Body of pancreas (tissue), 4 donors: ENCODE measurements at regions not wholly inside any gene's neighbourhood (a gene's known extent, or its start where the extent isn't known, plus 50 kb on each side); places are given as distances from the start of the nearest gene placed in this dataset.

Experiments used
- POLR2A ChIP-seq, 3 donors: fragments of 450-650 bp; IDR thresholded peaks; one replicate each; pipeline ENCODE4 v1.6.1; 2016; ENCODE audit warnings: antibody characterized with exemption in 3 of 3, mild to moderate bottlenecking in 2 of 3
- TF ChIP-seq, protein P1 (sequence below), 7 experiments: fragments of 450-650 bp in 4 of 7; fragments of 200-600 bp in 3 of 7; sonication (generic) in 3 of 7; IDR thresholded peaks; one replicate each; pipeline ENCODE4 v1.5.1; 2016 to 2019; ENCODE audit warnings: antibody characterized with exemption in 7 of 7

GRCh38 chr4:124432500-124432899, 280.0 kb downstream of the ANKRD50 start:
- TF ChIP-seq, protein P1, sequence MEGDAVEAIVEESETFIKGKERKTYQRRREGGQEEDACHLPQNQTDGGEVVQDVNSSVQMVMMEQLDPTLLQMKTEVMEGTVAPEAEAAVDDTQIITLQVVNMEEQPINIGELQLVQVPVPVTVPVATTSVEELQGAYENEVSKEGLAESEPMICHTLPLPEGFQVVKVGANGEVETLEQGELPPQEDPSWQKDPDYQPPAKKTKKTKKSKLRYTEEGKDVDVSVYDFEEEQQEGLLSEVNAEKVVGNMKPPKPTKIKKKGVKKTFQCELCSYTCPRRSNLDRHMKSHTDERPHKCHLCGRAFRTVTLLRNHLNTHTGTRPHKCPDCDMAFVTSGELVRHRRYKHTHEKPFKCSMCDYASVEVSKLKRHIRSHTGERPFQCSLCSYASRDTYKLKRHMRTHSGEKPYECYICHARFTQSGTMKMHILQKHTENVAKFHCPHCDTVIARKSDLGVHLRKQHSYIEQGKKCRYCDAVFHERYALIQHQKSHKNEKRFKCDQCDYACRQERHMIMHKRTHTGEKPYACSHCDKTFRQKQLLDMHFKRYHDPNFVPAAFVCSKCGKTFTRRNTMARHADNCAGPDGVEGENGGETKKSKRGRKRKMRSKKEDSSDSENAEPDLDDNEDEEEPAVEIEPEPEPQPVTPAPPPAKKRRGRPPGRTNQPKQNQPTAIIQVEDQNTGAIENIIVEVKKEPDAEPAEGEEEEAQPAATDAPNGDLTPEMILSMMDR (IDR thresholded peaks at IDR 0.05): no peak
- no peak for TF ChIP-seq POLR2A (IDR thresholded peaks at IDR 0.05)
